ENCODE measurements at regions not wholly inside any gene's neighbourhood (a gene's known extent, or its start where the extent isn't known, plus 50 kb on each side); places are given as distances from the start of the nearest gene placed in this dataset.

GRCh38 chr18:40707797-40708196 is 1247.2 kb upstream of the PIK3C3 start:
- H3K27me3 ChIP-seq (ENCODE audit: control insufficient read depth in 4 of 4, insufficient read depth in 4 of 4, low read length in 3 of 4) = no peaks in the 10 kb centered on the region
- no peaks in the 10 kb centered on the region for H3K9me3 ChIP-seq (ENCODE audit: control insufficient read depth in 4 of 4, low read length in 3 of 4)
- no peak for DNase-seq (ENCODE audit: low spot score)
- H3K9ac ChIP-seq (ENCODE audit: low read depth in 1 of 2, low read length in 2 of 2) = no peak overlapping the region
- H3K4me1 ChIP-seq (ENCODE audit: control insufficient read depth in 4 of 4, insufficient read depth in 4 of 4, low read length in 3 of 4) = no peaks in the 10 kb centered on the region
- no peak overlapping the region for H3K27ac ChIP-seq (ENCODE audit: low read depth in 1 of 2, low read length in 2 of 2)
- no peak overlapping the region for H3K4me3 ChIP-seq (ENCODE audit: low read depth in 1 of 3, low read length in 3 of 3)
- WGBS = 62% methylated on average over 1 of the region's 1 CpG
- TF ChIP-seq RAD21 (IDR thresholded peaks at IDR 0.05) = no peak
- TF ChIP-seq REST (IDR thresholded peaks at IDR 0.05) = no peak
- TF ChIP-seq YY1 (IDR thresholded peaks at IDR 0.05) = no peak
- no peak for TF ChIP-seq TAF1 (conservative IDR thresholded peaks at IDR 0.05)
- no peak for TF ChIP-seq SP1 (IDR thresholded peaks at IDR 0.05)
- TF ChIP-seq MAX (IDR thresholded peaks at IDR 0.05) = no peak
- TF ChIP-seq FOXA1 (IDR thresholded peaks at IDR 0.05) = no peak
- TF ChIP-seq ZBTB33 (IDR thresholded peaks at IDR 0.05) = no peak
- TF ChIP-seq GABPA (IDR thresholded peaks at IDR 0.05 in 1 of 2, conservative IDR thresholded peaks at IDR 0.05 in 1 of 2) = no peak
- H3K36me3 ChIP-seq (ENCODE audit: control insufficient read depth in 4 of 4, insufficient read depth in 3 of 4, low read depth in 1 of 4, low read length in 3 of 4) = no peaks in the 10 kb centered on the region

- Histone ChIP-seq H3K4me1 (ENCODE audit: control insufficient read depth in 4 of 4, insufficient read depth in 4 of 4, low read length in 3 of 4) (no peaks in the 10 kb centered on the region), H3K27ac (ENCODE audit: low read depth in 1 of 2, low read length in 2 of 2) (no peak overlapping the region), H3K9me3 (ENCODE audit: control insufficient read depth in 4 of 4, low read length in 3 of 4) (peaks cover 0 to 3% (median 0%) of the 10 kb centered on the region in 4 donors), H3K4me3 (ENCODE audit: low read depth in 1 of 3, low read length in 3 of 3) (no peak overlapping the region), H3K27me3 (ENCODE audit: control insufficient read depth in 4 of 4, insufficient read depth in 4 of 4, low read length in 3 of 4) (no peaks in the 10 kb centered on the region), H3K36me3 (ENCODE audit: control insufficient read depth in 4 of 4, insufficient read depth in 3 of 4, low read depth in 1 of 4, low read length in 3 of 4) (no peaks in the 10 kb centered on the region), H3K9ac (ENCODE audit: low read depth in 1 of 2, low read length in 2 of 2) (no peak overlapping the region)
- TF ChIP-seq EGR1 (IDR thresholded peaks at IDR 0.05; ENCODE audit: low read depth in 2 of 2) (no peak), TAF1 (conservative IDR thresholded peaks at IDR 0.05) (no peak), NR2F2 (IDR thresholded peaks at IDR 0.05) (no peak), ZBTB33 (IDR thresholded peaks at IDR 0.05) (no peak), FOXA2 (IDR thresholded peaks at IDR 0.05) (no peak), GABPA (IDR thresholded peaks at IDR 0.05 in 1 of 2, conservative IDR thresholded peaks at IDR 0.05 in 1 of 2) (no peak), HNF4A (conservative IDR thresholded peaks at IDR 0.05) (no peak), JUND (IDR thresholded peaks at IDR 0.05) (no peak), HNF4G (IDR thresholded peaks at IDR 0.05) (no peak), YY1 (IDR thresholded peaks at IDR 0.05) (no peak)
- DNase-seq (ENCODE audit: low spot score) = no peak
Observed at GRCh38 chr18:40698129-40698528, 1256.9 kb upstream of the PIK3C3 start.

Measured in liver (tissue), 7 donors.